ENCODE measurements at regions not wholly inside any gene's neighbourhood (a gene's known extent, or its start where the extent isn't known, plus 50 kb on each side); places are given as distances from the start of the nearest gene placed in this dataset.

DNA sequence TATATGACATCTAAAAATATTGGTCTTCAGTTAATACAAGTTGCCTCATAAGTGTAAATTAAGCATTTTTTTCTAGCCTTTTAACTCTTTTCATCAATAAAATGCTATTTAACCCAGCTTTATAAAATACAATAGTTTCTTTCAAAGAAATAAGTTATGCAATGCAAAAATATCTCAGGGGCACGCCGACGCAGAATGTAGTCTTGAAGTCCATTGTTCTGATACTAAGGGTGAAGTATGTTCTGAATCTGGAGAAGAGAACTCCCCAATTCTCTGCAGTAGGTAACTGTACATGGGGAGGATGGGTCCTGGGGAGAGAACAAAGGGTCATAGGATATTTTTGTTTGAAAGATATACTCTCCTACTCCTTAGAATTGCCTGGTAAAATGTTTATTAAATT, 256.6 kb upstream of the NDST4 start:
- H3K36me3 Mint-ChIP-seq (ENCODE audit: insufficient read depth in 1 of 3, low read depth in 3 of 3), result no peaks in the 10 kb centered on the region
- Histone ChIP-seq H4K91ac (ENCODE audit: insufficient read length, low read depth, low read length) (no peak overlapping the region), H3K27ac (ENCODE audit: insufficient read length, low read depth, low read length) (no peak overlapping the region), H3K23ac (ENCODE audit: insufficient read length, low read depth, low read length) (no peak overlapping the region), H3K79me2 (ENCODE audit: insufficient read depth, low read length) (no peaks in the 10 kb centered on the region), H2BK120ac (ENCODE audit: low read depth, low read length, poor library complexity, severe bottlenecking) (no peak overlapping the region), H3K14ac (ENCODE audit: insufficient read depth, low read length) (no peak overlapping the region), H2BK12ac (ENCODE audit: insufficient read length, low read depth, low read length) (no peak overlapping the region), H2BK5ac (ENCODE audit: insufficient read length, low read length) (no peak overlapping the region), H3K18ac (ENCODE audit: insufficient read length, low read depth, low read length) (no peak overlapping the region), H2BK20ac (ENCODE audit: low read depth, low read length, poor library complexity, severe bottlenecking) (no peak overlapping the region), H3K79me1 (ENCODE audit: insufficient read depth, low read depth, low read length, poor library complexity, severe bottlenecking) (no peaks in the 10 kb centered on the region), H2AK5ac (ENCODE audit: insufficient read length, low read length) (no peak overlapping the region), H3K9me3 (ENCODE audit: control insufficient read depth, low read depth, low read length) (no peaks in the 10 kb centered on the region), H4K5ac (ENCODE audit: insufficient read length, low read depth, low read length) (no peak overlapping the region), H4K8ac (replicated peaks; ENCODE audit: insufficient read length, low read depth, low read length) (no peak overlapping the region), H3K27me3 (ENCODE audit: insufficient read depth, low read length) (no peaks in the 10 kb centered on the region), H3K4me1 (ENCODE audit: insufficient read depth, low read length) (no peaks in the 10 kb centered on the region), H2AFZ (ENCODE audit: low read length) (no peak overlapping the region), H3T11ph (ENCODE audit: low read length) (no peak overlapping the region), H3K9ac (ENCODE audit: extremely low read depth, insufficient read length, low read length) (no peak overlapping the region), H4K20me1 (ENCODE audit: control insufficient read depth, insufficient read depth, insufficient read length) (no peaks in the 10 kb centered on the region), H3K4ac (ENCODE audit: low read depth, low read length) (no peak overlapping the region), H3K56ac (ENCODE audit: insufficient read length, low read depth, low read length) (no peak overlapping the region), H3K4me2 (ENCODE audit: insufficient read depth, insufficient read length, low read length) (no peak overlapping the region), H3K23me2 (ENCODE audit: insufficient read length, low read depth, low read length, poor library complexity, severe bottlenecking) (no peaks in the 10 kb centered on the region), H2BK15ac (ENCODE audit: low read depth, low read length) (no peak overlapping the region)
- no CpG with 5 or more reads among the region's 3 CpGs for WGBS (ENCODE audit: extremely low coverage, insufficient read length, low lambda C conversion rate)
- no peaks in the 10 kb centered on the region for H3K9me3 Mint-ChIP-seq
- no peak for DNase-seq
- no peak overlapping the region for H3K4me3 Mint-ChIP-seq
- no peaks in the 10 kb centered on the region for H3K4me1 Mint-ChIP-seq
- H3K27me3 Mint-ChIP-seq (ENCODE audit: low read depth), result no peaks in the 10 kb centered on the region
- no peak overlapping the region for H3K27ac Mint-ChIP-seq
- TF ChIP-seq, protein P1, sequence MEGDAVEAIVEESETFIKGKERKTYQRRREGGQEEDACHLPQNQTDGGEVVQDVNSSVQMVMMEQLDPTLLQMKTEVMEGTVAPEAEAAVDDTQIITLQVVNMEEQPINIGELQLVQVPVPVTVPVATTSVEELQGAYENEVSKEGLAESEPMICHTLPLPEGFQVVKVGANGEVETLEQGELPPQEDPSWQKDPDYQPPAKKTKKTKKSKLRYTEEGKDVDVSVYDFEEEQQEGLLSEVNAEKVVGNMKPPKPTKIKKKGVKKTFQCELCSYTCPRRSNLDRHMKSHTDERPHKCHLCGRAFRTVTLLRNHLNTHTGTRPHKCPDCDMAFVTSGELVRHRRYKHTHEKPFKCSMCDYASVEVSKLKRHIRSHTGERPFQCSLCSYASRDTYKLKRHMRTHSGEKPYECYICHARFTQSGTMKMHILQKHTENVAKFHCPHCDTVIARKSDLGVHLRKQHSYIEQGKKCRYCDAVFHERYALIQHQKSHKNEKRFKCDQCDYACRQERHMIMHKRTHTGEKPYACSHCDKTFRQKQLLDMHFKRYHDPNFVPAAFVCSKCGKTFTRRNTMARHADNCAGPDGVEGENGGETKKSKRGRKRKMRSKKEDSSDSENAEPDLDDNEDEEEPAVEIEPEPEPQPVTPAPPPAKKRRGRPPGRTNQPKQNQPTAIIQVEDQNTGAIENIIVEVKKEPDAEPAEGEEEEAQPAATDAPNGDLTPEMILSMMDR (conservative IDR thresholded peaks at IDR 0.05), result no peak
